LNCaP clone FGC (cell line): ENCODE measurements at regions not wholly inside any gene's neighbourhood (a gene's known extent, or its start where the extent isn't known, plus 50 kb on each side); places are given as distances from the start of the nearest gene placed in this dataset.

Experiments used
- DNase-seq: peaks from one replicate; pipeline ENCODE4 v3.0.0-alpha.2; 2011; ENCODE audit warnings: low read depth
- H3K4me3 ChIP-seq: 2 replicates; pipeline ENCODE4 v1.5.1; 2011; ENCODE audit warnings: mild to moderate bottlenecking, low read depth, low read length, control low read depth
- TF ChIP-seq, protein P1 (sequence below): IDR thresholded peaks from 2 replicates; pipeline ENCODE4 v1.5.1; 2012; ENCODE audit warnings: mild to moderate bottlenecking; ENCODE audit not compliant: control insufficient read depth, insufficient read depth; ENCODE audit errors: extremely low read depth

DNA sequence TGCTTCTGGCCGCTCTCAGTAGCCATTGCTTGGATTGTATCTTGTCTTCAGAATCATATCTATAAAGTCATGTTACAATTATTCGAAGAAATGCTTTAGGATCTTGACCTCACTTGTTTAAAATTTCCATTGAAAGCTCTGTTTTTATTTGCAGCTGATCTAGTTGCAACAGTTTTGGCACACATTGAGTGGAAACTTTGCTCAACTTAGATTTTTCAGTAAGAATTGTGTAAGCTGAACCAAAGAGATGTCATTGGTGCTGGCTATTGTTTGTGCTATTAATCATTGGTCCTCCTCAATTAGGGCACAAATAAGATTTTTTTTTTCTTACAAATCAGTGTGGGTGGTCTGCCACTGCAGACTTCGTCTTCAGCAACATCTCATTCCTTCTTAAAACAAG lies 649.2 kb downstream of the MMUT start:
- no peak overlapping the region for H3K4me3 ChIP-seq
- TF ChIP-seq, protein P1, sequence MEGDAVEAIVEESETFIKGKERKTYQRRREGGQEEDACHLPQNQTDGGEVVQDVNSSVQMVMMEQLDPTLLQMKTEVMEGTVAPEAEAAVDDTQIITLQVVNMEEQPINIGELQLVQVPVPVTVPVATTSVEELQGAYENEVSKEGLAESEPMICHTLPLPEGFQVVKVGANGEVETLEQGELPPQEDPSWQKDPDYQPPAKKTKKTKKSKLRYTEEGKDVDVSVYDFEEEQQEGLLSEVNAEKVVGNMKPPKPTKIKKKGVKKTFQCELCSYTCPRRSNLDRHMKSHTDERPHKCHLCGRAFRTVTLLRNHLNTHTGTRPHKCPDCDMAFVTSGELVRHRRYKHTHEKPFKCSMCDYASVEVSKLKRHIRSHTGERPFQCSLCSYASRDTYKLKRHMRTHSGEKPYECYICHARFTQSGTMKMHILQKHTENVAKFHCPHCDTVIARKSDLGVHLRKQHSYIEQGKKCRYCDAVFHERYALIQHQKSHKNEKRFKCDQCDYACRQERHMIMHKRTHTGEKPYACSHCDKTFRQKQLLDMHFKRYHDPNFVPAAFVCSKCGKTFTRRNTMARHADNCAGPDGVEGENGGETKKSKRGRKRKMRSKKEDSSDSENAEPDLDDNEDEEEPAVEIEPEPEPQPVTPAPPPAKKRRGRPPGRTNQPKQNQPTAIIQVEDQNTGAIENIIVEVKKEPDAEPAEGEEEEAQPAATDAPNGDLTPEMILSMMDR, result no peak
- no peak for DNase-seq

GRCh38 chr6:48809700-48810099 lies 653.4 kb downstream of the MMUT start:
- no peak for DNase-seq
- TF ChIP-seq, protein P1, result no peak
- no peak overlapping the region for H3K4me3 ChIP-seq

DNA sequence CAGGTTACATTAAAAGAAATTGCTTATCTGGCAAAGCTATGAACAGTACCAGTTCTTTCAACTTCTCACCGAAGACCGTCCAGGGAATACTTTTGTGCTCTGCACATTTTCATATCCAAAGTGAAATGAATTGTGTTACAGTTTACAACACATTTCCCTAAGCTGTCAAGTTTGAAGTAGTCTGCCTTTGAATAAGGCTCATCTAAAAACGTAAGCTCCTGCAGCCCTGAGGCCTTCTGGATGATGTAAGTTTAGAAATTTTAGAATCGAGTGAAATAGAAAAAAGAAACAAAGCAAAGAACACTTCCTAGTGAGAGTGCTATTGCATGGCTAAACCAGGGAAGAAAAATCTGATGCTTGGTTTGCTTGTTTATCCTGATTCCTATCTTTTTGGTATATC lies 653.8 kb downstream of the MMUT start:
- no peak overlapping the region for H3K4me3 ChIP-seq
- TF ChIP-seq, protein P1, result no peak
- DNase-seq, result no peak

DNA sequence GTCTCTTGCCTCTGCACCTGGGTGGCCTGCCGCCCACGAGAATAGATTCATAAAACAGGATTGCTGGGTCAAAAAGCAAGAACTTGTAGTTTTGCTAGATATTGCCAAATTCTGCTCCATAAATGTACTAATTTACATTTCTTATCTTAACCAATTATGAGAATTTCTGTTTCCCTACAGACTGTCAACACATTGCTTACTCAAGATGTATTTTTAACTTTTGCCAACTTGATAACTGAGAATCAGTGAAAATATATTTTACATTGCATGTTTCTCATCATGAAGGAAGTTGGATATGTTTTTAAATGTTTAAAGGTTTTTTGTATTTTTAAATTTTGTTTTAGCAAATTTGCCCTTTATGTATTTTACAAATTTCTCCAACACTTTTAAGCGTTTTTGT lies 664.8 kb downstream of the MMUT start:
- no peak overlapping the region for H3K4me3 ChIP-seq
- no peak for DNase-seq
- TF ChIP-seq, protein P1, result no peak

DNA sequence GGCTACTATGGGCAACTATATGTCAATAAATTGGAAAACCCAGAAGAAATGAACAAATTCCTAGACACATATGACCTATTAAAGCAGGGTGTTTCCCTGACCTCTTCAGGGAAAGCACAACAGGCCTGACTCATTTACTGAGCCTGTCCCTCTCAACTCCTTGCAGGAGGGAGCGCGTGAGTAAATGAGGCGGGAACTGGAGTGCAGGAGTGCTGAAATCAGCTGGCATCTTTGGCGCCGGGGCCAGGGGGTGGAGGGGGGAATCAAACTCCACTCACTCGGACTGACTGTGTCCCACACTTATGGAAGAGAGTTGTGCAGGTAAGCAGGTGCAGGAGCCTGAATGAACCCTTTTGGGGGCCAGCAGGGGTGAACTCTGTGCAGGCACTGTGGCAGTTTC lies 671.2 kb upstream of the PTCHD4 start:
- DNase-seq, result no peak
- TF ChIP-seq, protein P1, result no peak
- H3K4me3 ChIP-seq, result no peak overlapping the region

DNA sequence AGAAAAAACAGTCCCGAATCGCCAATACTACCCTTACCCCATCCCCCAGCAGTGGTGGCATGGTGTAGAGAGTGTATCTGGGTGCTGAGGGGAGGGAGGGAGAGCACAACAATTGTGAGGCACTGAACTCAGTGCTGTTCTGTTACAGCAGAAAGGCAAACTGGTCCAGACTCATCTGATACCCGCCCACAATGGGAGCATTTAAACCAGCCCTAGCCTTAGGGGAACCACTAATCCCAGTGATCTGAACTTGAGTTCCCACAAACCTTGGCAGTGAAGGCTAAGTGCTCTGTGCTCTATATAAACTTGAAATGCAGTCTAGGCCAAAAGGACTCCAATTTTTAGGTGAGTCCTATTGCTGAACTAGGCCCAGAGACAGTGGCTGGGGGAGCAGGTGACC lies 666.4 kb upstream of the PTCHD4 start:
- DNase-seq, result no peak
- TF ChIP-seq, protein P1, result no peak
- no peak overlapping the region for H3K4me3 ChIP-seq

DNA sequence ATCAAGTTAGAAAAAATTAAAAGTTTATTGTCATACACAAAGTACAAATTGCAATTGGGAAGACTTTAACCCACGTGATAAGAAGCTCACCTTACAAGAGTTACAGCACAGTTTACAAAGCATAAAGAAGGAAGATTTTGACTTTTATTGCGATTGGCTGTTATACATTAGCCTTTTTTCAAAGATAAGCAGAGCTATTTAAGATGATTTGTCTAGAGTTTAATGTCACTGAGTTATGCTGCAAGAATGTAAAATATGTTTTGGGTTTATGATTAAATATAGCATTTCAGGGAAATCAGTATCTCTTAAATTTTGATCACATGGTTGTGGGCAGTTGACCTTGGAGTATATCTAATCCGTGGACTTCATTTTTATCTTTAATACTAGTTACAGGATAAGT lies 664.2 kb upstream of the PTCHD4 start:
- no peak overlapping the region for H3K4me3 ChIP-seq
- TF ChIP-seq, protein P1, result no peak
- no peak for DNase-seq
